Mesenchymal stem cell (in vitro differentiated cells and primary cell): ENCODE measurements at regions not wholly inside any gene's neighbourhood (a gene's known extent, or its start where the extent isn't known, plus 50 kb on each side); places are given as distances from the start of the nearest gene placed in this dataset.
A peak's percentile ranks its signal among the peaks of the same experiment; 100 is the strongest.

Experiments used
- DNase-seq: peaks from one replicate; pipeline ENCODE4 v3.0.0-alpha.2; 2013
- H2AFZ ChIP-seq: one replicate; pipeline ENCODE4 v1.6.1; 2013; ENCODE audit warnings: low read depth, mild to moderate bottlenecking, control low read depth, inconsistent platforms, low read length, moderate library complexity
- H2AK5ac ChIP-seq: 2 replicates; pipeline ENCODE4 v1.6.1; 2013; ENCODE audit warnings: low read length, moderate library complexity, mild to moderate bottlenecking, inconsistent platforms; ENCODE audit not compliant: severe bottlenecking
- H2BK120ac ChIP-seq: one replicate; pipeline ENCODE4 v1.6.1; 2013; ENCODE audit warnings: low read depth, mild to moderate bottlenecking, inconsistent platforms, low read length, moderate library complexity
- H2BK12ac ChIP-seq, 2 experiments: one replicate each; pipeline ENCODE4 v1.6.1; 2013; ENCODE audit warnings: inconsistent platforms in 2 of 2, low read length in 2 of 2, mild to moderate bottlenecking in 2 of 2, moderate library complexity in 2 of 2, control low read depth in 1 of 2
- H2BK15ac ChIP-seq: one replicate; pipeline ENCODE4 v1.6.1; 2013; ENCODE audit warnings: mild to moderate bottlenecking, low read depth, inconsistent platforms; ENCODE audit not compliant: poor library complexity, severe bottlenecking
- H2BK5ac ChIP-seq: 2 replicates; pipeline ENCODE4 v1.6.1; 2013; ENCODE audit warnings: low read depth, mild to moderate bottlenecking, low read length, control low read depth, inconsistent platforms; ENCODE audit not compliant: poor library complexity, severe bottlenecking
- H3K14ac ChIP-seq, 2 experiments: one replicate each; pipeline ENCODE4 v1.6.1; 2013; ENCODE audit warnings: inconsistent platforms in 2 of 2, low read length in 2 of 2, control low read depth in 1 of 2, mild to moderate bottlenecking in 1 of 2, moderate library complexity in 1 of 2
- H3K18ac ChIP-seq, 2 experiments: one replicate each; pipeline ENCODE4 v1.6.1; 2013; ENCODE audit warnings: inconsistent platforms in 2 of 2, low read length in 2 of 2, control low read depth in 1 of 2, low read depth in 1 of 2, mild to moderate bottlenecking in 1 of 2
- H3K23ac ChIP-seq, 2 experiments: one replicate each; pipeline ENCODE4 v1.6.1; 2013; ENCODE audit warnings: inconsistent platforms in 2 of 2, low read length in 2 of 2, mild to moderate bottlenecking in 2 of 2, moderate library complexity in 2 of 2, control low read depth in 1 of 2
- H3K27ac ChIP-seq: 2 replicates; pipeline ENCODE4 v1.5.1; 2013; ENCODE audit warnings: mild to moderate bottlenecking, moderate library complexity, low read length, control low read depth, inconsistent platforms; ENCODE audit not compliant: poor library complexity, severe bottlenecking
- H3K27me3 ChIP-seq, 2 experiments: 2 replicates each; pipeline versions ENCODE4 v1.6.1 to v1.7.0; 2013; ENCODE audit warnings: low read length in 2 of 2, mild to moderate bottlenecking in 2 of 2, moderate library complexity in 2 of 2, control low read depth in 1 of 2, inconsistent platforms in 1 of 2; ENCODE audit not compliant: control insufficient read depth in 1 of 2, insufficient read depth in 1 of 2
- H3K36me3 ChIP-seq, 2 experiments: 2 replicates each; pipeline versions ENCODE4 v1.6.1 to v1.7.0; 2013; ENCODE audit warnings: low read length in 2 of 2, control low read depth in 1 of 2, inconsistent platforms in 1 of 2, low read depth in 1 of 2, mild to moderate bottlenecking in 1 of 2; ENCODE audit not compliant: insufficient read depth in 2 of 2, control insufficient read depth in 1 of 2
- H3K4ac ChIP-seq, 2 experiments: one replicate each; pipeline ENCODE4 v1.6.1; 2013; ENCODE audit warnings: inconsistent platforms in 2 of 2, low read length in 2 of 2, mild to moderate bottlenecking in 2 of 2, moderate library complexity in 2 of 2, control low read depth in 1 of 2, low read depth in 1 of 2
- H3K4me1 ChIP-seq: 2 replicates; pipeline ENCODE4 v1.6.1; 2013; ENCODE audit warnings: low read depth, low read length, control low read depth; ENCODE audit not compliant: control insufficient read depth, insufficient read depth
- H3K4me2 ChIP-seq: 2 replicates; pipeline ENCODE4 v1.6.1; 2013; ENCODE audit warnings: low read length, mild to moderate bottlenecking, inconsistent platforms; ENCODE audit not compliant: poor library complexity, severe bottlenecking
- H3K4me3 ChIP-seq, 2 experiments: 2 replicates each; pipeline versions ENCODE4 v1.5.1 to v1.7.0; 2013; ENCODE audit warnings: low read length in 2 of 2, mild to moderate bottlenecking in 2 of 2, control low read depth in 1 of 2, low read depth in 1 of 2; ENCODE audit not compliant: insufficient read depth in 1 of 2
- H3K79me1 ChIP-seq: replicated peaks from 2 replicates; pipeline ENCODE4 v1.6.1; 2013; ENCODE audit warnings: mild to moderate bottlenecking, control low read depth, low read length, inconsistent platforms; ENCODE audit not compliant: poor library complexity, severe bottlenecking
- H3K9ac ChIP-seq: 2 replicates; pipeline ENCODE4 v1.7.0; 2013; ENCODE audit warnings: mild to moderate bottlenecking, low read length, moderate library complexity
- H3K9me3 ChIP-seq: 2 replicates; pipeline ENCODE4 v1.7.0; 2013; ENCODE audit warnings: mild to moderate bottlenecking, low read length; ENCODE audit not compliant: control insufficient read depth
- H4K8ac ChIP-seq: one replicate; pipeline ENCODE4 v1.6.1; 2013; ENCODE audit warnings: inconsistent platforms, mild to moderate bottlenecking, low read length, moderate library complexity
- H4K91ac ChIP-seq: one replicate; pipeline ENCODE4 v1.6.1; 2013; ENCODE audit warnings: mild to moderate bottlenecking, low read length, inconsistent platforms
- WGBS: methylation state at CpG from one replicate; pipeline ENCODE4 v1.1.7; 2013; ENCODE audit warnings: mixed read lengths; 5-methylcytosine and 5-hydroxymethylcytosine counted together

GRCh38 chr5:124843596-124843899 is 97.1 kb upstream of the ZNF608 start:
- Histone ChIP-seq H2BK5ac (no peak overlapping the region), H3K27me3 (no peaks in the 10 kb centered on the region), H3K79me1 (no peaks in the 10 kb centered on the region), H3K4me3 (no peak overlapping the region), H3K9ac (no peak overlapping the region), H4K8ac (no peak overlapping the region), H3K36me3 (no peaks in the 10 kb centered on the region), H3K9me3 (no peaks in the 10 kb centered on the region), H2BK120ac (no peak overlapping the region), H3K23ac (no peak overlapping the region), H4K91ac (no peak overlapping the region), H3K27ac (no peak overlapping the region), H2AFZ (no peak overlapping the region), H3K18ac (no peak overlapping the region), H3K4ac (no peak overlapping the region), H2BK12ac (no peak overlapping the region), H3K4me1 (no peaks in the 10 kb centered on the region), H3K4me2 (no peak overlapping the region), H3K14ac (no peak overlapping the region), H2AK5ac (no peak overlapping the region), H2BK15ac (no peak overlapping the region)
- peak; percentile 22 for DNase-seq
- no CpG with 5 or more reads among the region's 4 CpGs for WGBS

- Histone ChIP-seq H3K79me1 (no peaks in the 10 kb centered on the region), H2AK5ac (no peak overlapping the region), H3K4me3 (no peak overlapping the region), H3K27ac (no peak overlapping the region), H3K27me3 (no peaks in the 10 kb centered on the region), H3K36me3 (no peaks in the 10 kb centered on the region), H3K4me2 (no peak overlapping the region), H3K9ac (no peak overlapping the region), H3K4ac (no peak overlapping the region), H3K18ac (no peak overlapping the region), H2BK15ac (no peak overlapping the region), H2BK120ac (no peak overlapping the region), H3K4me1 (no peaks in the 10 kb centered on the region), H3K14ac (no peak overlapping the region), H3K9me3 (no peaks in the 10 kb centered on the region), H2BK5ac (no peak overlapping the region), H3K23ac (no peak overlapping the region), H4K91ac (no peak overlapping the region), H2AFZ (no peak overlapping the region), H2BK12ac (no peak overlapping the region), H4K8ac (no peak overlapping the region)
- WGBS: 100% methylated on average over 4 of the region's 9 CpGs
- DNase-seq: no peak
Observed at GRCh38 chr5:124844371-124844920, 98.0 kb upstream of the ZNF608 start.

GRCh38 chr5:124847907-124848306 is 101.5 kb upstream of the ZNF608 start:
- H4K91ac ChIP-seq: no peak overlapping the region
- no peaks in the 10 kb centered on the region for H3K36me3 ChIP-seq
- H4K8ac ChIP-seq: no peak overlapping the region
- 100% methylated on average over 1 of the region's 3 CpGs for WGBS
- H3K18ac ChIP-seq: no peak overlapping the region
- no peaks in the 10 kb centered on the region for H3K9me3 ChIP-seq
- no peak for DNase-seq
- no peaks in the 10 kb centered on the region for H3K4me1 ChIP-seq
- H3K14ac ChIP-seq: no peak overlapping the region
- H2BK15ac ChIP-seq: no peak overlapping the region
- no peak overlapping the region for H3K27ac ChIP-seq
- no peak overlapping the region for H3K4me2 ChIP-seq
- no peak overlapping the region for H2AFZ ChIP-seq
- no peaks in the 10 kb centered on the region for H3K79me1 ChIP-seq
- H3K27me3 ChIP-seq: no peaks in the 10 kb centered on the region
- no peak overlapping the region for H3K4me3 ChIP-seq
- no peak overlapping the region for H2BK5ac ChIP-seq
- no peak overlapping the region for H3K23ac ChIP-seq
- no peak overlapping the region for H3K4ac ChIP-seq
- no peak overlapping the region for H2AK5ac ChIP-seq
- no peak overlapping the region for H2BK120ac ChIP-seq
- no peak overlapping the region for H3K9ac ChIP-seq
- no peak overlapping the region for H2BK12ac ChIP-seq

GRCh38 chr5:124849774-124850173 is 103.3 kb upstream of the ZNF608 start:
- Histone ChIP-seq H3K79me1 (no peaks in the 10 kb centered on the region), H2AK5ac (no peak overlapping the region), H3K36me3 (no peaks in the 10 kb centered on the region), H3K4me3 (no peak overlapping the region), H2AFZ (no peak overlapping the region), H2BK12ac (no peak overlapping the region), H2BK15ac (no peak overlapping the region), H2BK5ac (no peak overlapping the region), H3K9me3 (no peaks in the 10 kb centered on the region), H3K27ac (no peak overlapping the region), H4K91ac (no peak overlapping the region), H2BK120ac (no peak overlapping the region), H3K23ac (no peak overlapping the region), H3K27me3 (no peaks in the 10 kb centered on the region), H3K4me2 (no peak overlapping the region), H3K4me1 (no peaks in the 10 kb centered on the region), H3K18ac (no peak overlapping the region), H3K9ac (no peak overlapping the region), H3K4ac (no peak overlapping the region), H4K8ac (no peak overlapping the region), H3K14ac (no peak overlapping the region)
- no peak for DNase-seq
- 95% methylated on average over 3 of the region's 3 CpGs for WGBS
